MM.1S (cell line): ENCODE measurements at regions not wholly inside any gene's neighbourhood (a gene's known extent, or its start where the extent isn't known, plus 50 kb on each side); places are given as distances from the start of the nearest gene placed in this dataset.

Experiments used
- DNase-seq: peaks from one replicate; pipeline ENCODE4 v3.0.0-alpha.2; 2015
- H2AFZ ChIP-seq: fragments of 300-600 bp; sonication (generic); 2 replicates; pipeline ENCODE4 v1.6.0; 2016; ENCODE audit warnings: antibody characterized with exemption, low read length
- H3F3A ChIP-seq: fragments of 300-600 bp; sonication (generic); 2 replicates; pipeline ENCODE4 v1.6.1; 2016; ENCODE audit warnings: mild to moderate bottlenecking, antibody characterized with exemption, low read length, moderate library complexity, mixed read lengths; ENCODE audit not compliant: insufficient read depth
- H3K27ac ChIP-seq: fragments of 300-600 bp; sonication (generic); 2 replicates; pipeline ENCODE4 v1.5.1; 2016; ENCODE audit warnings: mild to moderate bottlenecking, low read length
- H3K27me3 ChIP-seq: fragments of 300-600 bp; sonication (generic); replicated peaks from 2 replicates; pipeline ENCODE4 v1.6.0; 2016; ENCODE audit warnings: low read length; ENCODE audit not compliant: insufficient read depth
- H3K36me3 ChIP-seq: fragments of 300-600 bp; sonication (generic); replicated peaks from 2 replicates; pipeline ENCODE4 v1.6.1; 2016; ENCODE audit warnings: mild to moderate bottlenecking, low read length, mixed read lengths; ENCODE audit not compliant: insufficient read depth
- H3K4me1 ChIP-seq: fragments of 300-600 bp; sonication (generic); 2 replicates; pipeline ENCODE4 v1.6.1; 2016; ENCODE audit warnings: low read length, mixed read lengths
- H3K4me2 ChIP-seq: fragments of 300-600 bp; sonication (generic); 2 replicates; pipeline ENCODE4 v1.6.0; 2016; ENCODE audit warnings: low read depth, low read length
- H3K4me3 ChIP-seq: fragments of 300-600 bp; sonication (generic); 2 replicates; pipeline ENCODE4 v1.5.1; 2016; ENCODE audit warnings: low read length, mixed read lengths
- H3K79me2 ChIP-seq: fragments of 300-600 bp; sonication (generic); 2 replicates; pipeline ENCODE4 v1.6.1; 2016; ENCODE audit warnings: mixed run types, low read length, mixed read lengths
- H3K9ac ChIP-seq: fragments of 300-600 bp; sonication (generic); 2 replicates; pipeline ENCODE4 v1.6.1; 2016; ENCODE audit warnings: low read length, mixed read lengths
- H3K9me2 ChIP-seq: fragments of 300-600 bp; sonication (generic); replicated peaks from 2 replicates; pipeline ENCODE4 v1.6.1; 2016; ENCODE audit warnings: mild to moderate bottlenecking, low read length, mixed read lengths; ENCODE audit not compliant: insufficient read depth
- H3K9me3 ChIP-seq: fragments of 300-600 bp; sonication (generic); replicated peaks from 2 replicates; pipeline ENCODE4 v1.6.1; 2016; ENCODE audit warnings: mild to moderate bottlenecking, low read length, mixed read lengths; ENCODE audit not compliant: insufficient read depth
- H4K20me1 ChIP-seq: fragments of 300-600 bp; sonication (generic); 2 replicates; pipeline ENCODE4 v1.6.1; 2016; ENCODE audit warnings: mild to moderate bottlenecking, low read length, moderate library complexity, mixed read lengths; ENCODE audit not compliant: insufficient read depth
- EZH2 ChIP-seq: fragments of 300-600 bp; sonication (generic); optimal IDR thresholded peaks from 2 replicates; pipeline ENCODE3; 2017; ENCODE audit warnings: low read depth, mild to moderate bottlenecking, antibody characterized with exemption, low read length, mixed read lengths
- EZH2phosphoT487 ChIP-seq: fragments of 300-600 bp; sonication (generic); IDR thresholded peaks from 2 replicates; pipeline ENCODE4 v1.6.1; 2018; ENCODE audit warnings: antibody characterized with exemption, low read length
- TF ChIP-seq, protein P1 (sequence below): fragments of 300-600 bp; sonication (generic); IDR thresholded peaks from 2 replicates; pipeline ENCODE4 v1.5.1; 2016; ENCODE audit warnings: antibody characterized with exemption, low read length, mixed read lengths

DNA sequence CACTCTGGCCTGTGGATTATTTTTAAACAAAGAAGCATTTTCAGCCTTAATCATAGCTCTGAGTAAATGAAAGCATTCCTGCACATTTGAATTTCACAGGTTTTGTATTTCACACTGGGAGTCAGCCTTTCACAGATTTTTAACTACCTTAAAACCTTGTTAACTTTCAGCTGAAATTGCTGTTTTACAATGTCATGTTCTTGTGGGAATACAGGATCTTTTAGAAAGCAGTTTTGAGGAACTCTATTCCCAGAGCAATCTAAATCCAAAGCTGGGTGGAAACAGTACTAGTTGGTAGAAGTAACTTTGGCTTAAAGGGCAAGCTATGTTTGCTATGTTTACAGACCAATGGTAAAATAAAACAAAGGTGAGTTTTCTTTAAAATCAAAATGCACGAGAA is 600.6 kb downstream of the KCNJ2 start:
- H2AFZ ChIP-seq = no peak overlapping the region
- H3K9ac ChIP-seq = no peak overlapping the region
- no peaks in the 10 kb centered on the region for H3K4me1 ChIP-seq
- no peak overlapping the region for H3K4me3 ChIP-seq
- no peaks in the 10 kb centered on the region for H3K9me2 ChIP-seq
- no peaks in the 10 kb centered on the region for H3K79me2 ChIP-seq
- H4K20me1 ChIP-seq = no peaks in the 10 kb centered on the region
- H3K36me3 ChIP-seq = no peaks in the 10 kb centered on the region
- no peaks in the 10 kb centered on the region for H3K9me3 ChIP-seq
- no peak overlapping the region for H3K27ac ChIP-seq
- no peaks in the 10 kb centered on the region for H3K27me3 ChIP-seq
- DNase-seq = no peak
- no peaks in the 10 kb centered on the region for H3F3A ChIP-seq
- no peak overlapping the region for H3K4me2 ChIP-seq
- TF ChIP-seq EZH2phosphoT487 (no peak), EZH2 (no peak)
- TF ChIP-seq, protein P1, sequence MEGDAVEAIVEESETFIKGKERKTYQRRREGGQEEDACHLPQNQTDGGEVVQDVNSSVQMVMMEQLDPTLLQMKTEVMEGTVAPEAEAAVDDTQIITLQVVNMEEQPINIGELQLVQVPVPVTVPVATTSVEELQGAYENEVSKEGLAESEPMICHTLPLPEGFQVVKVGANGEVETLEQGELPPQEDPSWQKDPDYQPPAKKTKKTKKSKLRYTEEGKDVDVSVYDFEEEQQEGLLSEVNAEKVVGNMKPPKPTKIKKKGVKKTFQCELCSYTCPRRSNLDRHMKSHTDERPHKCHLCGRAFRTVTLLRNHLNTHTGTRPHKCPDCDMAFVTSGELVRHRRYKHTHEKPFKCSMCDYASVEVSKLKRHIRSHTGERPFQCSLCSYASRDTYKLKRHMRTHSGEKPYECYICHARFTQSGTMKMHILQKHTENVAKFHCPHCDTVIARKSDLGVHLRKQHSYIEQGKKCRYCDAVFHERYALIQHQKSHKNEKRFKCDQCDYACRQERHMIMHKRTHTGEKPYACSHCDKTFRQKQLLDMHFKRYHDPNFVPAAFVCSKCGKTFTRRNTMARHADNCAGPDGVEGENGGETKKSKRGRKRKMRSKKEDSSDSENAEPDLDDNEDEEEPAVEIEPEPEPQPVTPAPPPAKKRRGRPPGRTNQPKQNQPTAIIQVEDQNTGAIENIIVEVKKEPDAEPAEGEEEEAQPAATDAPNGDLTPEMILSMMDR = no peak

DNA sequence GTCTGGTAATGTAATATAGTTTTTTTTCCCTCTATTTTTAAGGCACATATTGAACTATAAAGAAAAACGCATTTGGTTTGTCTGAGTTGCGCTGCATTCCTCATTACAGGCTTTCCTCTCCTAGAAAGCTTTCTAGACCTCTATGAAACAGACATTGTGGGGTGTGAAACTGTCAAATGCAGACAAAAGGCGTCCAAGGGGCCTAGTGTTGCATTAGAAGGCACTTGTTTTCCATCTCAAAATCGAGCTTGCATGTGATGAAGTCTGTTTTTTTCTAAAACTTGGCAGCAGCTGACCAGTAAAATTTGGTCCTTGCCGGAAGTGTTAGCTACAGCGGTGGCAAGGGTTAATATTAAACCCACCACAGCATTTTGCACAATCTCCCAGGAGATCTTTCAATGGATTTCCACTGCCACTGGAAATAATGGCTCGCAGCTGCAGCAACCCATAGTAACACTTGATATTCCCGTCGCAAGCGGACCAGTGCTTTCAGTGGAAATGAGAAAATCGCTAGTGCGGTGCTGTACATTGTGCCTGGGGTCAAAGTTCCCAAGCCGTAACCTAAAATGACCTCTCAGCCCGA is 602.6 kb downstream of the KCNJ2 start:
- Histone ChIP-seq H3K4me1 (no peaks in the 10 kb centered on the region), H3K4me2 (no peak overlapping the region), H3K9ac (no peak overlapping the region), H3K9me3 (no peaks in the 10 kb centered on the region), H3K9me2 (no peaks in the 10 kb centered on the region), H3K27me3 (no peaks in the 10 kb centered on the region), H4K20me1 (no peaks in the 10 kb centered on the region), H3K79me2 (no peaks in the 10 kb centered on the region), H3F3A (no peaks in the 10 kb centered on the region), H3K36me3 (no peaks in the 10 kb centered on the region), H3K4me3 (no peak overlapping the region), H3K27ac (no peak overlapping the region), H2AFZ (no peak overlapping the region)
- DNase-seq = no peak
- TF ChIP-seq EZH2 (no peak), EZH2phosphoT487 (no peak)
- TF ChIP-seq, protein P1 = no peak

DNA sequence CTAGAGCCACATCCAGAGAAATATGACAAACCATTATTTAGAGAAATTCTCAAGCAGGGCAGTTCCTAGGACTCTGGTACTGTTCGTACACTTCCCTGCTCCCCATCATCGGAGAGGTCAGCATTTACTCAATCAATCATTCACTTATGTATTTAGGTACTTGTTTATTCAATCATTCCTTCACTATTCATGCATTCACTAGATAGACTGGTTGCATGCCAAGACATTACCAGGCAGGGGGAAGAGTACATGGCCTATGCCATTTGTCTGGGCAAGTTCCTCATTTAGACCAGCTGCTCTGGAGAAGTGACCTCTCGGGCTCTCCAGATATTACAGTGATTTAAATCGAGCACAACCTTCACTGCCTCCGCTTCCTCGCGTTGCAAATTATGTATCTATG is 603.4 kb downstream of the KCNJ2 start:
- H4K20me1 ChIP-seq = no peaks in the 10 kb centered on the region
- H3K36me3 ChIP-seq = no peaks in the 10 kb centered on the region
- H3K27ac ChIP-seq = no peak overlapping the region
- no peak overlapping the region for H3K4me3 ChIP-seq
- H3K79me2 ChIP-seq = no peaks in the 10 kb centered on the region
- H3F3A ChIP-seq = no peaks in the 10 kb centered on the region
- no peaks in the 10 kb centered on the region for H3K9me2 ChIP-seq
- H3K9ac ChIP-seq = no peak overlapping the region
- H3K4me1 ChIP-seq = no peaks in the 10 kb centered on the region
- no peaks in the 10 kb centered on the region for H3K9me3 ChIP-seq
- no peak overlapping the region for H3K4me2 ChIP-seq
- no peak overlapping the region for H2AFZ ChIP-seq
- no peaks in the 10 kb centered on the region for H3K27me3 ChIP-seq
- no peak for TF ChIP-seq EZH2
- TF ChIP-seq EZH2phosphoT487 = no peak
- TF ChIP-seq, protein P1 = no peak
- no peak for DNase-seq
